ENCODE measurements at regions not wholly inside any gene's neighbourhood (a gene's known extent, or its start where the extent isn't known, plus 50 kb on each side); places are given as distances from the start of the nearest gene placed in this dataset.

- no peak for TF ChIP-seq CTCF (conservative IDR thresholded peaks at IDR 0.05; ENCODE audit: low read length)
- no peak for TF ChIP-seq EZH2phosphoT487 (IDR thresholded peaks at IDR 0.05; ENCODE audit: borderline replicate concordance, low read depth, low read length)
Measured at GRCh38 chr6:26280407-26280806, 84.6 kb upstream of the BTN3A2 start.
